HepG2 (cell line): ENCODE measurements at regions not wholly inside any gene's neighbourhood (a gene's known extent, or its start where the extent isn't known, plus 50 kb on each side); places are given as distances from the start of the nearest gene placed in this dataset.

Source experiments
- ATAC-seq: fragments of 200-7000 bp; cut with Tn5 transposase; 3 replicates; pipeline ENCODE4 v1.9.1; 2020; ENCODE audit warnings: mild to moderate bottlenecking, moderate library complexity
- BruUV-seq: library from RNA; stranded (reverse); fragments of 400-500 nt; replicated peaks from 2 replicates; lab custom pipeline; 2021; lab: Mats Ljungman, UMichigan
- CTCF ChIA-PET: fragments of 300-600 bp; formaldehyde crosslinking; extraction: SDS; loops from one replicate; lab custom pipeline; 2021; ENCODE audit warnings: low total read pairs, inconsistent platforms, low intra/inter-chr PET ratio; lab: Yijun Ruan, JAX
- POLR2A ChIA-PET: fragments of 350-600 bp; sonication (Branson Sonifier 250); formaldehyde crosslinking; loops from one replicate; lab custom pipeline; 2020; ENCODE audit warnings: antibody characterized with exemption, inconsistent platforms; lab: Yijun Ruan, JAX
- DNase-seq: peaks from one replicate; pipeline ENCODE4 v3.0.0-alpha.2; 2015; ENCODE audit warnings: low spot score
- FAIRE-seq: peaks from 3 replicates; lab custom pipeline; 2011; peaks lifted over from hg19 to GRCh38; lab: Jason Lieb, UNC
- H2AFZ ChIP-seq: one replicate; pipeline ENCODE4 v1.6.1; 2011; ENCODE audit warnings: low read length, inconsistent platforms
- H3K27ac ChIP-seq: fragments of 300-600 bp; 3 replicates; pipeline ENCODE4 v1.8.0; 2011; ENCODE audit warnings: mixed run types, mild to moderate bottlenecking, mixed read lengths, low read length, inconsistent platforms; ENCODE audit not compliant: insufficient read depth; ENCODE audit errors: extremely low read length
- H3K27me3 ChIP-seq, 2 experiments: fragments of 200-600 bp in 1 of 2; 2 replicates in 1 of 2; 3 replicates in 1 of 2; pipeline versions ENCODE4 v1.6.0 to v1.8.0; 2011; ENCODE audit warnings: low read length in 2 of 2, mild to moderate bottlenecking in 2 of 2, moderate library complexity in 2 of 2, inconsistent platforms in 1 of 2; ENCODE audit not compliant: insufficient read depth in 2 of 2, control insufficient read depth in 1 of 2
- H3K36me3 ChIP-seq, 2 experiments: fragments of 200-600 bp in 1 of 2; replicated peaks in 1 of 2; 2 replicates in 1 of 2; 3 replicates in 1 of 2; pipeline versions ENCODE4 v1.5.1 to v1.8.0; 2011; ENCODE audit warnings: low read length in 2 of 2, inconsistent platforms in 1 of 2; ENCODE audit not compliant: insufficient read depth in 2 of 2, control insufficient read depth in 1 of 2
- H3K4me1 ChIP-seq: 2 replicates; pipeline ENCODE4 v1.5.1; 2012; ENCODE audit warnings: low read length, inconsistent platforms; ENCODE audit not compliant: insufficient read depth
- H3K4me2 ChIP-seq: 2 replicates; pipeline ENCODE4 v1.6.0; 2011; ENCODE audit warnings: low read depth, low read length, inconsistent platforms
- H3K4me3 ChIP-seq, 3 experiments: fragments of 200-600 bp in 1 of 3; sonication (generic), shearing (Covaris generic) in 1 of 3; replicated peaks in 1 of 3; 2 replicates each; pipeline ENCODE4 v1.5.1; 2011 to 2016; ENCODE audit warnings: low read length in 3 of 3, inconsistent platforms in 2 of 3, low read depth in 2 of 3, mild to moderate bottlenecking in 2 of 3, control low read depth in 1 of 3, mixed read lengths in 1 of 3; ENCODE audit not compliant: insufficient read depth in 1 of 3
- H3K79me2 ChIP-seq: one replicate; pipeline ENCODE4 v1.6.1; 2011; ENCODE audit warnings: low read length, inconsistent platforms; ENCODE audit not compliant: insufficient read depth
- H3K9ac ChIP-seq: 2 replicates; pipeline ENCODE4 v1.6.0; 2011; ENCODE audit warnings: mild to moderate bottlenecking, low read depth, low read length, inconsistent platforms; ENCODE audit not compliant: insufficient read depth
- H3K9me3 ChIP-seq: 2 replicates; pipeline ENCODE4 v1.5.1; 2012; ENCODE audit warnings: mild to moderate bottlenecking, low read length
- H4K20me1 ChIP-seq: 2 replicates; pipeline ENCODE4 v1.6.0; 2011; ENCODE audit warnings: inconsistent platforms, mild to moderate bottlenecking, low read length, moderate library complexity; ENCODE audit not compliant: insufficient read depth
- MAFF ChIP-seq: IDR thresholded peaks from 2 replicates; pipeline ENCODE4 v1.6.1; 2011; ENCODE audit warnings: low read depth, low read length, improper control_type of control experiment
- MAFK ChIP-seq, 2 experiments: IDR thresholded peaks in 1 of 2; conservative IDR thresholded peaks in 1 of 2; 2 replicates each; pipeline ENCODE4 v1.6.1; 2011; ENCODE audit warnings: improper control_type of control experiment in 2 of 2, low read length in 2 of 2
- NFE2L2 ChIP-seq: fragments of 150-350 bp; IDR thresholded peaks from 2 replicates; pipeline ENCODE4 v1.6.1; 2014; ENCODE audit warnings: low read length
- NONO ChIP-seq, 2 experiments: fragments of 450-650 bp in 1 of 2; sonication (generic) in 1 of 2; formaldehyde crosslinking in 1 of 2; IDR thresholded peaks in 1 of 2; conservative IDR thresholded peaks in 1 of 2; 2 replicates each; pipeline versions ENCODE4 v1.6.1 to v1.8.0; 2017 to 2022; ENCODE audit warnings: mild to moderate bottlenecking in 1 of 2, missing genetic modification reagents in 1 of 2, moderate library complexity in 1 of 2
- PHF20 ChIP-seq: sonication (generic); formaldehyde crosslinking; IDR thresholded peaks from 2 replicates; pipeline ENCODE4 v1.5.0; 2020; ENCODE audit warnings: mild to moderate bottlenecking, missing genetic modification reagents
- RELA ChIP-seq: sonication (generic); formaldehyde crosslinking; IDR thresholded peaks from 2 replicates; pipeline ENCODE4 v1.4.0; 2020; ENCODE audit warnings: missing genetic modification reagents
- SNAPC5 ChIP-seq: sonication (generic); formaldehyde crosslinking; IDR thresholded peaks from 2 replicates; pipeline ENCODE4 v1.8.1; 2023; ENCODE audit warnings: mild to moderate bottlenecking, missing genetic modification reagents, borderline replicate concordance
- ZBTB2 ChIP-seq: sonication (generic); formaldehyde crosslinking; IDR thresholded peaks from 2 replicates; pipeline ENCODE4 v1.8.0; 2022; ENCODE audit warnings: low read depth, missing genetic modification reagents
- ZNF781 ChIP-seq: sonication (generic); formaldehyde crosslinking; IDR thresholded peaks from 2 replicates; pipeline ENCODE4 v1.5.1; 2020; ENCODE audit warnings: borderline replicate concordance, mild to moderate bottlenecking, missing genetic modification reagents; ENCODE audit errors: not compliant biosample characterization
- WGBS: methylation state at CpG from one replicate; pipeline ENCODE4 v1.1.6; 2017; ENCODE audit warnings: low lambda C conversion rate; 5-methylcytosine and 5-hydroxymethylcytosine counted together
- in situ Hi-C: cut with HindIII; loops from 2 replicates; pipeline ENCODE4 v1.10.0; 2017; ENCODE audit warnings: low pct_unique_long_range_greater_than_20kb; ENCODE audit not compliant: extremely low pct_ligation_motif_present
- intact Hi-C: fragments of 100-400 bp; cut with micrococcal nuclease; formaldehyde crosslinking; loops from one replicate; pipeline ENCODE4 v1.10.0; 2022; ENCODE audit not compliant: unreplicated experiment

GRCh38 chr2:37550190-37550589 is 121.3 kb downstream of the CDC42EP3 start:
- no peaks in the 10 kb centered on the region for H4K20me1 ChIP-seq
- TF ChIP-seq RELA (no peak), PHF20 (no peak), ZNF781 (no peak), NONO (IDR thresholded peaks at IDR 0.05) (no peak), NONO (CRISPR knock-in tag; conservative IDR thresholded peaks at IDR 0.05) (no peak), ZBTB2 (CRISPR knock-in tag) (no peak)
- no peaks in the 10 kb centered on the region for H3K4me1 ChIP-seq
- no peak overlapping the region for H3K9ac ChIP-seq
- ATAC-seq (no peak), FAIRE-seq (no peak), DNase-seq (no peak)
- ChIA-PET CTCF (no interaction called here), POLR2A (no interaction called here)
- in situ Hi-C loops (no loop called here), intact Hi-C loops (no loop called here)
- no peaks in the 10 kb centered on the region for H3K9me3 ChIP-seq
- H3K4me2 ChIP-seq: no peak overlapping the region
- no TSS peak for BruUV-seq
- no peaks in the 10 kb centered on the region for H3K36me3 ChIP-seq
- H3K79me2 ChIP-seq: no peaks in the 10 kb centered on the region
- H3K4me3 ChIP-seq: no peak overlapping the region
- no peak overlapping the region for H2AFZ ChIP-seq
- H3K27ac ChIP-seq: no peak overlapping the region
- H3K27me3 ChIP-seq: peaks cover 0 to 9% of the 10 kb centered on the region in 2 experiments; a peak in 2 of 5 replicates

GRCh38 chr2:37551783-37552182 is 119.7 kb downstream of the CDC42EP3 start:
- Histone ChIP-seq H3K27me3 (peaks cover 0 to 11% of the 10 kb centered on the region in 2 experiments; a peak in 2 of 5 replicates), H3K4me3 (no peak overlapping the region), H3K9me3 (no peaks in the 10 kb centered on the region), H4K20me1 (no peaks in the 10 kb centered on the region), H2AFZ (no peak overlapping the region), H3K4me1 (no peaks in the 10 kb centered on the region), H3K27ac (no peak overlapping the region), H3K36me3 (no peaks in the 10 kb centered on the region), H3K9ac (no peak overlapping the region), H3K79me2 (no peaks in the 10 kb centered on the region), H3K4me2 (no peak overlapping the region)
- 0 out of 4 replicates have a peak, but pooled peaks have one; percentile 6 to 27 for TF ChIP-seq MAFK (conservative IDR thresholded peaks at IDR 0.05 in 1 of 2, IDR thresholded peaks at IDR 0.05 in 1 of 2; ENCODE audit: low read length in 2 of 2)
- TF ChIP-seq MAFF: 0 out of 2 replicates have a peak, but pooled peaks have one; percentile 22
- 0 out of 2 replicates have a peak, but pooled peaks have one; percentile 6 for TF ChIP-seq NFE2L2
- no peak for TF ChIP-seq SNAPC5 (CRISPR knock-in tag)
- FAIRE-seq (no peak), DNase-seq (no peak), ATAC-seq (no peak)
- intact Hi-C loops: no loop called here
- ChIA-PET CTCF (no interaction called here), POLR2A (no interaction called here)
- 11% methylated on average over 3 of the region's 3 CpGs for WGBS
- in situ Hi-C loops: no loop called here
- no TSS peak for BruUV-seq
